ENCODE measurements at regions not wholly inside any gene's neighbourhood (a gene's known extent, or its start where the extent isn't known, plus 50 kb on each side); places are given as distances from the start of the nearest gene placed in this dataset.

DNA sequence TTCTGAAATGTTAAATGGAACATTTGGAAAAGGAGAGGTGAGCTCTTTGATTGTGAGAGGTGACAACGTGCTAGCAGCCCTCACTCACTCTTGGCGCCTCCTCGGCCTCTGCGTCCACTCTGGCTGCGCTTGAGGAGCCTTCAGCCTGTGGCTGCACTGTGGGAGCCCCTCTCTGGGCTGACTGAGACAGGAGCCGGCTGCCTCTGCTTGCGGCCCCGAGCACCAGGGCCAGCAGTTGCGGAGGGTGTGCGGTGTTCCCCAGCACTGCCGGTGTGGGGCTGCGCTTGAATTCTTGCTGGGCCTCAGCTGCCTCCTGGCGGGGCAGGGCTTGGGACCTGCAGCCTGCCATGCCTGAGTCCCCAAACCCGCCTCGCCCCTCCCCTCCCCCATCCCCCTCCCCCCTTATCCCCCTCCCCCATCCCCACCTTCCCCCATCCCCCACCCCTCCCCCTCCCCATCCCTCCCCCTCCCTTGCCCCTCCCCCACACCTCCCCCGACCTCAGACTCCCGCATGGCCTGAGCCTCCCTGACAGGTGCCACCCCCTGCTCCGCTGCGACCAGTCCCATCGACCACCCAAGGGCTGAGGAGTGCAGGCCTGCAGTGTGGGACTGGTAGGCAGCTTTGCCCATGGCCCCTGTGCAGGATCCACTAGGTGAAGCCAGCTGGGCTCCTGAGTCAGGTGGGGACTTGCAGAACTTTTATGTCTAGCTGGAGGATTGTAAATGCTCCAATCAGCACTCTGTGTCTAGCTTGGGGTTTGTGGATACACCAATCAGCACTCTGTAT, 411.0 kb downstream of the OLFM4 start:
- intact Hi-C loops (cut with DNase I) = no loop called here

GRCh38 chr13:53442979-53443378, 414.4 kb downstream of the OLFM4 start:
- 80 to 82% methylated on average over 5 of the region's 5 CpGs for WGBS, 2 donors

More for the DNA sequence above, 411.0 kb downstream of the OLFM4 start:
- peak in 1 of 2 donors; percentile 8 for DNase-seq
- Histone ChIP-seq H3K9me3 (peaks cover 0 to 30% (median 0%) of the 10 kb centered on the region in 11 donors), H3K36me3 (no peaks in the 10 kb centered on the region), H3K27ac (no peak overlapping the region), H3K4me3 (no peak overlapping the region), H3K4me1 (no peaks in the 10 kb centered on the region), H3K27me3 (no peaks in the 10 kb centered on the region)
- no peak for ATAC-seq
- 94 to 97% methylated on average over 15 to 20 of the region's 20 CpGs for WGBS, 2 donors
- no peak for TF ChIP-seq CTCF (IDR thresholded peaks at IDR 0.05)

GRCh38 chr13:53445686-53446085, 417.1 kb downstream of the OLFM4 start:
- H3K27me3 ChIP-seq = no peaks in the 10 kb centered on the region
- H3K4me1 ChIP-seq = no peaks in the 10 kb centered on the region
- H3K36me3 ChIP-seq = no peaks in the 10 kb centered on the region
- TF ChIP-seq CTCF (IDR thresholded peaks at IDR 0.05) = no peak
- WGBS, 2 donors = 74 to 86% methylated on average over 1 of the region's 1 CpG
- ATAC-seq (no peak), DNase-seq (no peak)
- H3K9me3 ChIP-seq = peaks cover 0 to 30% (median 0%) of the 10 kb centered on the region in 11 donors
- intact Hi-C loops (cut with DNase I) = no loop called here
- no peak overlapping the region for H3K4me3 ChIP-seq
- no peak overlapping the region for H3K27ac ChIP-seq

More at GRCh38 chr13:53442979-53443378, 414.4 kb downstream of the OLFM4 start:
- DNase-seq (no peak), ATAC-seq (no peak)
- TF ChIP-seq CTCF (IDR thresholded peaks at IDR 0.05) = no peak
- H3K4me1 ChIP-seq = no peaks in the 10 kb centered on the region
- no peak overlapping the region for H3K27ac ChIP-seq
- H3K36me3 ChIP-seq = no peaks in the 10 kb centered on the region
- H3K9me3 ChIP-seq = peaks cover 0 to 35% (median 0%) of the 10 kb centered on the region in 11 donors
- intact Hi-C loops (cut with DNase I) = no loop called here
- no peak overlapping the region for H3K4me3 ChIP-seq
- no peaks in the 10 kb centered on the region for H3K27me3 ChIP-seq

GRCh38 chr13:53447456-53447855, 418.8 kb downstream of the OLFM4 start:
- Histone ChIP-seq H3K27ac (no peak overlapping the region), H3K4me3 (no peak overlapping the region), H3K27me3 (no peaks in the 10 kb centered on the region), H3K4me1 (no peaks in the 10 kb centered on the region), H3K36me3 (no peaks in the 10 kb centered on the region), H3K9me3 (peaks cover 0 to 35% (median 0%) of the 10 kb centered on the region in 11 donors)
- TF ChIP-seq CTCF (IDR thresholded peaks at IDR 0.05) = no peak
- DNase-seq (no peak), ATAC-seq (no peak)
- intact Hi-C loops (cut with DNase I) = no loop called here
- 67 to 84% methylated on average over 4 of the region's 4 CpGs for WGBS, 2 donors
